Hepatocyte (in vitro differentiated cells): ENCODE measurements at regions not wholly inside any gene's neighbourhood (a gene's known extent, or its start where the extent isn't known, plus 50 kb on each side); places are given as distances from the start of the nearest gene placed in this dataset.

Experiments
- DNase-seq: peaks from one replicate; pipeline ENCODE4 v3.0.0-alpha.2; 2016; ENCODE audit warnings: low spot score
- H2AFZ ChIP-seq: fragments of 200-600 bp; sonication (generic); 2 replicates; pipeline ENCODE4 v1.6.0; 2016; ENCODE audit warnings: antibody characterized with exemption, mild to moderate bottlenecking
- H3K27ac ChIP-seq: fragments of 200-600 bp; sonication (generic); 2 replicates; pipeline ENCODE4 v1.5.1; 2016; ENCODE audit warnings: mild to moderate bottlenecking
- H3K27me3 ChIP-seq: fragments of 200-600 bp; sonication (generic); 2 replicates; pipeline ENCODE4 v1.6.1; 2016
- H3K36me3 ChIP-seq: fragments of 200-600 bp; sonication (generic); replicated peaks from 2 replicates; pipeline ENCODE4 v1.5.1; 2016; ENCODE audit warnings: low read depth; ENCODE audit not compliant: insufficient read depth
- H3K4me1 ChIP-seq: fragments of 200-600 bp; sonication (generic); 2 replicates; pipeline ENCODE4 v1.5.1; 2016; ENCODE audit warnings: mild to moderate bottlenecking, moderate library complexity; ENCODE audit not compliant: insufficient read depth
- H3K4me2 ChIP-seq: fragments of 200-600 bp; sonication (generic); 2 replicates; pipeline ENCODE4 v1.6.0; 2016
- H3K4me3 ChIP-seq: fragments of 200-600 bp; sonication (generic); 2 replicates; pipeline ENCODE4 v1.5.1; 2016; ENCODE audit warnings: mild to moderate bottlenecking
- H3K79me2 ChIP-seq: fragments of 200-600 bp; sonication (generic); 2 replicates; pipeline ENCODE4 v1.6.0; 2017; ENCODE audit warnings: mild to moderate bottlenecking
- H3K9me2 ChIP-seq: fragments of 200-600 bp; sonication (generic); replicated peaks from 2 replicates; pipeline ENCODE4 v1.6.0; 2017; ENCODE audit warnings: mild to moderate bottlenecking; ENCODE audit not compliant: insufficient read depth
- H3K9me3 ChIP-seq: fragments of 200-600 bp; sonication (generic); 2 replicates; pipeline ENCODE4 v1.5.1; 2016; ENCODE audit warnings: low read depth, mild to moderate bottlenecking
- H4K20me1 ChIP-seq: fragments of 200-600 bp; sonication (generic); 2 replicates; pipeline ENCODE4 v1.6.0; 2016; ENCODE audit warnings: mild to moderate bottlenecking; ENCODE audit not compliant: insufficient read depth, poor library complexity, severe bottlenecking
- CTCF ChIP-seq: fragments of 200-600 bp; sonication (generic); IDR thresholded peaks from 2 replicates; pipeline ENCODE4 v1.5.1; 2016; ENCODE audit warnings: antibody characterized with exemption, mild to moderate bottlenecking; ENCODE audit not compliant: poor library complexity
- EZH2 ChIP-seq: fragments of 200-600 bp; sonication (generic); IDR thresholded peaks from 2 replicates; pipeline ENCODE4 v1.6.1; 2016; ENCODE audit warnings: antibody characterized with exemption, mild to moderate bottlenecking, borderline replicate concordance
- EZH2phosphoT487 ChIP-seq: fragments of 200-600 bp; sonication (generic); IDR thresholded peaks from one replicate; pipeline ENCODE4 v1.6.1; 2018; ENCODE audit warnings: antibody characterized with exemption, mild to moderate bottlenecking, low read depth, moderate library complexity; ENCODE audit not compliant: unreplicated experiment, severe bottlenecking
- WGBS: methylation state at CpG from one replicate; pipeline ENCODE4 v1.1.6; 2016; ENCODE audit warnings: low lambda C conversion rate; ENCODE audit errors: missing lambda C conversion rate; 5-methylcytosine and 5-hydroxymethylcytosine counted together

- Histone ChIP-seq H3K27me3 (no peaks in the 10 kb centered on the region), H4K20me1 (no peaks in the 10 kb centered on the region), H3K27ac (no peak overlapping the region), H3K4me2 (no peak overlapping the region), H3K4me1 (no peaks in the 10 kb centered on the region), H3K79me2 (no peaks in the 10 kb centered on the region), H3K9me2 (no peaks in the 10 kb centered on the region), H3K9me3 (no peaks in the 10 kb centered on the region), H3K4me3 (no peak overlapping the region), H2AFZ (no peak overlapping the region), H3K36me3 (no peaks in the 10 kb centered on the region)
- no peak for DNase-seq
- TF ChIP-seq EZH2 (no peak), CTCF (no peak), EZH2phosphoT487 (no peak)
- 86% methylated on average over 3 of the region's 3 CpGs for WGBS
These were observed 819.9 kb upstream of the GBE1 start for GRCh38 chr3:82581350-82581749.

- Histone ChIP-seq H3K36me3 (no peaks in the 10 kb centered on the region), H3K4me2 (no peak overlapping the region), H3K4me1 (no peaks in the 10 kb centered on the region), H3K9me2 (no peaks in the 10 kb centered on the region), H3K79me2 (no peaks in the 10 kb centered on the region), H3K27ac (no peak overlapping the region), H4K20me1 (no peaks in the 10 kb centered on the region), H3K9me3 (no peaks in the 10 kb centered on the region), H3K27me3 (no peaks in the 10 kb centered on the region), H3K4me3 (no peak overlapping the region), H2AFZ (no peak overlapping the region)
- DNase-seq: no peak
- TF ChIP-seq EZH2phosphoT487: no peak
- TF ChIP-seq EZH2: no peak
- TF ChIP-seq CTCF: no peak
These were observed 811.3 kb upstream of the GBE1 start for GRCh38 chr3:82572721-82573120.

GRCh38 chr3:82568776-82569338 lies 807.4 kb upstream of the GBE1 start:
- Histone ChIP-seq H3K36me3 (no peaks in the 10 kb centered on the region), H3K4me1 (no peaks in the 10 kb centered on the region), H3K9me3 (no peaks in the 10 kb centered on the region), H3K27ac (no peak overlapping the region), H2AFZ (no peak overlapping the region), H3K27me3 (no peaks in the 10 kb centered on the region), H3K4me2 (no peak overlapping the region), H4K20me1 (no peaks in the 10 kb centered on the region), H3K4me3 (no peak overlapping the region), H3K79me2 (no peaks in the 10 kb centered on the region), H3K9me2 (no peaks in the 10 kb centered on the region)
- TF ChIP-seq CTCF: no peak
- no peak for TF ChIP-seq EZH2phosphoT487
- TF ChIP-seq EZH2: no peak
- no peak for DNase-seq
- WGBS: 65% methylated on average over 3 of the region's 3 CpGs

GRCh38 chr3:82567029-82567600 lies 805.7 kb upstream of the GBE1 start:
- no peaks in the 10 kb centered on the region for H3K9me2 ChIP-seq
- TF ChIP-seq EZH2 (no peak), CTCF (no peak), EZH2phosphoT487 (no peak)
- no peaks in the 10 kb centered on the region for H3K9me3 ChIP-seq
- no peak for DNase-seq
- WGBS: 95% methylated on average over 4 of the region's 4 CpGs
- H3K4me2 ChIP-seq: no peak overlapping the region
- H3K4me3 ChIP-seq: no peak overlapping the region
- H3K79me2 ChIP-seq: no peaks in the 10 kb centered on the region
- no peaks in the 10 kb centered on the region for H3K27me3 ChIP-seq
- no peaks in the 10 kb centered on the region for H4K20me1 ChIP-seq
- no peaks in the 10 kb centered on the region for H3K4me1 ChIP-seq
- H3K36me3 ChIP-seq: no peaks in the 10 kb centered on the region
- no peak overlapping the region for H2AFZ ChIP-seq
- H3K27ac ChIP-seq: no peak overlapping the region
